C4-2B (cell line): ENCODE measurements at regions not wholly inside any gene's neighbourhood (a gene's known extent, or its start where the extent isn't known, plus 50 kb on each side); places are given as distances from the start of the nearest gene placed in this dataset.

Source experiments
- CTCF ChIP-seq: fragments of 450-650 bp; conservative IDR thresholded peaks from 2 replicates; pipeline ENCODE4 v1.5.1; 2017; ENCODE audit warnings: mild to moderate bottlenecking
- ZFX ChIP-seq: fragments of 450-650 bp; IDR thresholded peaks from 2 replicates; pipeline ENCODE4 v1.6.1; 2017

- TF ChIP-seq CTCF, result no peak
- TF ChIP-seq ZFX, result no peak
Observed at GRCh38 chr7:119270644-119271043, 1002.3 kb upstream of the KCND2 start.
